HG02981 (cell line): ENCODE measurements at regions not wholly inside any gene's neighbourhood (a gene's known extent, or its start where the extent isn't known, plus 50 kb on each side); places are given as distances from the start of the nearest gene placed in this dataset.
"Not testable (repeated sequence)": the region's sequence is repeated elsewhere in the genome, so short reads cannot be mapped to it uniquely, and the experiment has no call there.

ENCODE experiments used
- ATAC-seq: cut with Tn5 transposase; IDR thresholded peaks from one replicate; pipeline ENCODE4 v1.9.1; 2021; ENCODE audit warnings: mild to moderate bottlenecking, moderate library complexity; ENCODE audit not compliant: unreplicated experiment

DNA sequence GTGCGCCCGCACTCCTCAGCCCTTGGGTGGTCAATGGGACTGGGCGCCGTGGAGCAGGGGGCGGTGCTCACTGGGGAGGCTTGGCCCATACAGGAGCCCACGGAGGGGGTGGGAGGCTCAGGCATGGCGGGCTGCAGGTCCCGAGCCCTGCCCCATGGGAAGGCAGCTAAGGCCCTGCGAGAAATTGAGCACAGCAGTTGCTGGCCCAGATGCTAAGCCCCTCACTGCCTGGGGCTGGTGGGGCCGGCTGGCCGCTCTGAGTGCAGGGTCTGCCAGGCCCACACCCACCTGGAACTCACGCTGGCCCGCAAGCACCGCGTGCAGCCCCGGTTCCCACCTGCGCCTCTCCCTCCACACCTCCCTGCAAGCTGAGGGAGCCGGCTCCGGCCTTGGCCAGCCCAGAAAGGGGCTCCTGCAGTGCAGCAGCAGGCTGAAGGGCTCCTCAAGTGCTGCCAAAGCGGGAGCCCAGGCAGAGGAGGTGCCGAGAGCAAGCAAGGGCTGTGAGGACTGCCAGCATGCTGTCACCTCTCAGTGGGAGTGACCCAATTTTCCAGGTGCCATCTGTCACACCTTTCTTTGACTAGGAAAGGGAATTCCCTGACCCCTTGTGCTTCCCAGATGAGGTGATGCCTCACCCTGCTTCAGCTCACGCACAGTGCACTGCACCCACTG, 642.3 kb upstream of the SYNCRIP start:
- ATAC-seq = not testable (repeated sequence)

- ATAC-seq = not testable (repeated sequence)
Observed at GRCh38 chr6:86283596-86283995, 640.9 kb upstream of the SYNCRIP start.

DNA sequence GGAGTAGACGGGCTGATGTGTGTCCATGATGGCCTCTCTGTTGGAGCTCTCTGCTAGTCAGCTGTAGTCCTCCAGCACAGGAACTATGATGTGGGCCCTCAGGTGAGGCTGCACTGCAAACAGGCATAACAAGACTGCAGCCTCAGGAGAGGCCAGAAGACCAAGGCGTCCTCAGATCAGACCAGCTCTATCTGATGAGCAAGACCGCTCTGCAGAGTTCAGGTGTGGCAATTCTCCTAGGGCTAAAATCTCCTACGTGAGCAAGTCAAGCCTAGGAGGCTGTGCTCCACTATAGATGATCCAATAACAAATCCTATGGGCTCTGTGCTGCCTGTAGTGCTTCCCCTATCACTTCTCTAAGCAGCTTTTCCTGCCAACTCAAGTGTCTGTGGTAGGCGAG, 633.4 kb upstream of the SYNCRIP start:
- ATAC-seq = no peak

- ATAC-seq = no peak
Observed at GRCh38 chr6:86273936-86274335, 631.2 kb upstream of the SYNCRIP start.

DNA sequence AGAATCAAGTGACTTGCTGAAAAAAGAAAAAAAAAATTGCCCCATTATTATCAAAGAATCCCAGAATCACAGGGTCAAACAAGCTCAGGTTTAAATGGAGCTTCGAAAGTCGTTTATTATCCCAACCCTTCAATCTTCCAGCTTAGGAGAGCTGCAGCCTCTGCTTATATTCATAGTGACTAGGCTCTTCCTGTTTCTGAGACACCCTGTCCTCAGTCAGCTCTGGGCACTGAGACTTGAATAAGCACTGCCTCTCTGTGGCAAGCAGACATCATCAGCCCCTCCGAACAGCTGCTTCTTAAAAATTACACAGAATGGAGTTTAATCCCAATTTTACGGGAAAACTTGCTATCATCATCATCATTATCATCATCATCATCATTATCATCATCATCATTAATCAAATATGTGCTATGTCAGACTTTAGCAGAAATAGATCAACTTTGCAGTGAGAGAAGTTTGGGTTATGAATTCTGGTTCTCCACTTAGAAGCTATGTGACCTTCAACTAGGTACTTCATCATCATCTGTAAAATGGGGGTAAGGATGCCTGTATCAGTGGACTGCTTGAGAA, 614.0 kb upstream of the SYNCRIP start:
- no peak for ATAC-seq

DNA sequence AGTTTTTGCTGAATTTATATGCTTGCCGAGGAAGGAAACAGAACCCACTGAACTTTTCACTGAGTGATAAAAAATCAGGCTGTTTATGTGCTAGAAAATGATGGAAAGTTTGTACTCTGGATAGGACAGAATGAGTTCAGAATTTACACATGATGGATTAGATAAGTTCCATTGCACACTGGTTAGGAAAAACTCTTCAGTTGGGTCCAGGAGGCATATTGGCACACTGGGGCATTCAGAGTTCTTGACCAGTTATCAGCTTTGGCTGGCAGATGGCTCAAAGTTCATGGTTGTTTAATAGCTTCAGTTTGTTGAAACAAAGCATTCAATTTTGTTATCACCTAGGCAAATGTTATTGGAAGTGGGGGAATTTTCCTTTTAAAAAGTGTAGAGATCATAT, 613.3 kb upstream of the SYNCRIP start:
- ATAC-seq = no peak

GRCh38 chr6:86251106-86251505, 608.4 kb upstream of the SYNCRIP start:
- no peak for ATAC-seq

DNA sequence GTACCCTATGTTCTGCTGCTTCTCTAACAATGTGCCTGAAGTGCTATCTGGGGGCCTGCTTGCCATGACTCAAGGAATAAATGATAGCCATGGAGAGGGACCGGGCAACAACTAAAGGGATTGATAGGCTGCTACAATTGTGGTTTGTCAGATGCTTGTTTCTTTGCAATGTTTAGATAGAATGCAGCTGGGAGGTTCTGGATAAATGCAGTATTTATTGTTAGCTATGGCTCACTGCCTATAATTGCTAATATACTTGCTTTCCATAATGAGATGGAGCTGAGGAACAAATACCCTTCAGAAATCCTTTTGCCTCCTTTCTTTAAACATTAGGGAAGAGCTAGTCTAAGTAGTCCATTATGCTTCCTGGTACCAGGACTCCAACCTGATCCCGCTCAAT, 575.2 kb upstream of the SYNCRIP start:
- ATAC-seq = no peak

- ATAC-seq = no peak
Observed at GRCh38 chr6:86215323-86215722, 572.6 kb upstream of the SYNCRIP start.

GRCh38 chr6:86205980-86206379, 563.3 kb upstream of the SYNCRIP start:
- no peak for ATAC-seq

GRCh38 chr6:86203044-86203443, 560.4 kb upstream of the SYNCRIP start:
- ATAC-seq = no peak

DNA sequence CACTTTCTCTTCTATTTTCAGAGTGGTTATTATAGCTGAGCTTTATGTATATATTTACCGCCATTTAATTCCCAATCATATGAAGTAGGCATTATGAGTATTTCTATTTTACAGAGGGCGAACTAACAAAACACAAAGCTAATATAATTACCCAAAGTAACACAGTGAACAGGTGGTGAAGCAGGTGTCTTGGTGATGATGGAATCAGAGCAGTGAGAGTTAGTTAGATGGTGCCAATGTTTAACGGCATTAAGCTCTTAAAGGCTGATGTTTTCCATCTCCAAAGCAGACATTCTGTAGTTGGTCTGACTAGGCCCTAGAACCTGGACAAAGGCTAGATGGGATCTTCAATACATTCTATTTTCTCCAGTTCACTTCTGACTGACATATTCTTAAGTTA, 551.1 kb upstream of the SYNCRIP start:
- no peak for ATAC-seq

- ATAC-seq = peak; percentile 94
Observed at GRCh38 chr6:86192123-86192522, 549.4 kb upstream of the SYNCRIP start.

GRCh38 chr6:86175149-86175548, 532.5 kb upstream of the SYNCRIP start:
- ATAC-seq = not testable (repeated sequence)

GRCh38 chr6:86154852-86155251, 512.2 kb upstream of the SYNCRIP start:
- no peak for ATAC-seq

DNA sequence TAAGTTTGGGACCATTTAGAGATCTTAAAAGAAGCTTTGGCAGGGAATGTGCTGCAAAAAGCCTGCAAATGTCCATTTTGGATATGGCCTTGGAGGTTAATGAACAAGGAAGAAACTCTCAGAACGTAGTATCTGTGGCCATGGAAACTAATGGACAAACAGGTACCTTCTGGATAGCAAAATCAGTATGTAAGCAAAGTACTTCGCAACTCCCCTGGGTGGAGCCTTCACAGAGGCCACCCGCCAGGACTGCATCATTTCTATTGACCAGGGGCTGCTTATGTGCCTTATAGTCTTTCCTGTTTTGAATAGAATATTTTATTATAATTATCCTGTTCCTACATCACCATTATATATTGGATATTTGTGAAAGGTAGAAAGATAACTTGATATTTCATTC, 510.8 kb upstream of the SYNCRIP start:
- no peak for ATAC-seq

DNA sequence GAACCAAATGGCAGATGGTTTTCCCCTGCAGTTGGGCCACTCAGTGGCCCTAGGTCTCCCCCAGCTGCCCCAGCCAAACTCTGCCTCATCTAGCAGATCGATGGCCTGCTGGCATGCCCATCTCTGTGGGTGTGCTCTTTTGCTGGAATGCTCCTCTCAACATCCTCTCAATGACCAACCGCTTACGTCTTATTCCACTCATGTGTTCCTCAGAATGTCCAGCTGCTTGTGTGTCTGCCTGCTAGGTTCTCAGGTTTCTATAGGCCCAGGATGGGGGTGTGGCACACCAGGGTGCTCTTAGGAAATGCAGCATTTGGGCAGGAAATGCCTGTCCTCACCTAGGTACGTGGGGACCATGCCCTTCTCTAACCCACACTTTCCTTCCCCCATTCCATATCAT, 509.9 kb upstream of the SYNCRIP start:
- no peak for ATAC-seq

DNA sequence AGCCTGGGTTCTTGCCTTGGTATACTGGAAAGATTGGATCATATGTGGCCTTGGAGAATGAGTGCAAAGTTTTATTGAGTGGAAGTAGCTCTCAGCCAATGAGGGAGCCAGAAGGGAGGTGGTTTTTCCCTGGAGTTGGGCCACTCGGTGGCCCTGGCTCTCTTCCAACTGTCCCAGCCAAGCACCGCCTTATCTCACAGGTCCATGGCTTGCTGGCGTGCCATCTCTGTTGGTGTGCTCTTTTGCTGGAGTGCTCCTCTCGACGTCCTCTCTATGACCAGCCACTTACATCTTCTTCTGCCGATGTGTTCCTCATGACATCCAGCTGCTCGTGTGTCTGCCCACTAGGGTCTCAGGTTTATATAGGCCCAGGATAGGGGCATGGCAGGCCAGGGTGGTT, 505.9 kb upstream of the SYNCRIP start:
- ATAC-seq = no peak

DNA sequence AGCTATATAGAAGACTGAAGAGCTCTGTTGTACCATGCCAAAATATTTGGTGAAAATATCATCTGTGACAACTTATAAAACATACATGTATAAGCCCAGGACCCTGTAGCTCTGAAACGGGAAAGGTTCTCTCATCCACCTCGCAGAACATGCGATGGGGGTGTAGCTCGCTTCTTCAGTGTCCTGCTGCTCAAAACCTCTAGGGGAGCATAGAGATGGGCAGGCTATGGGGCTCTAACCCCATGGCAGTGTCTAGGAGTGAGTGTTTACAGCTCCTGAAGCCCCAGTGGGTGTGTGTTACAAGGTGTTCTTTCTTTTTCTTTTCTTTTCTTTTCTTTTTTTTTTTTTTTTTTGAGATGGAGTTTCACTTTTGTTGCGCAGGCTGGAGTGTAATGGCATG, 505.2 kb upstream of the SYNCRIP start:
- no peak for ATAC-seq

DNA sequence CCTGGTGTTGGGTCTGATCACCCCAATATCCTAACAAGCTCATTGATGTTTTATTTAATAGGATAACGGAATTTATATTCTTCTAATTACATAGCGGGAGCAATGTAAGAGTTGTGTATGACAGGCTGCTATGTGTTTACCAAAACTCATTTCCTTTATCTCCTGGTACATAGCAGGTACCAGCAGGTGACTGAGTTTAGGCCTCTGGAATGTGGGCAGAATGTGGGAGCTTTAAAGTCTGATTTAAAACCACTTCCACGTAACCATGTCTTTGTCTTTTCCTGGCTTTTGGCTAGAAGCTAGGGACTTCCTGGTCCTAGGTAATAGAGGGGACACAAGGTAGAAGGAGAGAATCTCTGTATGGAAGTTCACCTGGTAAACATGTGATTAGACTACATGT, 504.6 kb upstream of the SYNCRIP start:
- no peak for ATAC-seq

- ATAC-seq = not testable (repeated sequence)
Observed at GRCh38 chr6:86146751-86147150, 504.1 kb upstream of the SYNCRIP start.

DNA sequence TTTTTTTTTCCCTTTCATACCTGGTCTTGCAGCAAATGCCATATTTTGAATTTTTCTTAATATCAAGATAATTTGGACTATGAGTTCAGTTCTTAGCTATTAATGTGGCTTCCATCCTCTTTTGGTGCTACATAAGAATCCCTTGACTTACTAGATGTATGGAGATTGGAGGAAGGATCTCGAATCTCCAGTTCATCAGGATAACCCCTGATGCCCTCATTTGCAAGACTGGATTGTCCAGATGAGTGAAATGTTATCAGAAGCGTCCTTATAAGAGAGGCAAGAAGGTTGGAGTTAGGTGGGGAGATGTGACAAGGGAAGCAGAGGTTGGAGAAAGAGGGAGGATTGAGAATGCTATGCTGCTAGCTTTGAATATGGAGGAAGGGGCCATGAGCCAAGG, 499.6 kb upstream of the SYNCRIP start:
- no peak for ATAC-seq
